Epithelial cell of proximal tubule (primary cell): ENCODE measurements at regions not wholly inside any gene's neighbourhood (a gene's known extent, or its start where the extent isn't known, plus 50 kb on each side); places are given as distances from the start of the nearest gene placed in this dataset.
A peak's percentile ranks its signal among the peaks of the same experiment; 100 is the strongest.

Experiments
- DNase-seq: peaks from one replicate; pipeline ENCODE4 v3.0.0-alpha.2; 2011; ENCODE audit warnings: low read depth
- H3K4me3 ChIP-seq: 2 replicates; pipeline ENCODE4 v1.5.1; 2011; ENCODE audit warnings: low read depth, mild to moderate bottlenecking, low read length
- CTCF ChIP-seq: conservative IDR thresholded peaks from 2 replicates; pipeline ENCODE4 v1.5.1; 2012; ENCODE audit warnings: low read depth, mild to moderate bottlenecking, low read length

GRCh38 chr6:167497428-167498056 is 172.7 kb downstream of the TTLL2 start:
- no peak for DNase-seq
- no peak for TF ChIP-seq CTCF
- H3K4me3 ChIP-seq: no peak overlapping the region

- no peak for DNase-seq
- TF ChIP-seq CTCF: no peak
- H3K4me3 ChIP-seq: no peak overlapping the region
Observed at GRCh38 chr6:167499161-167499660, 174.3 kb downstream of the TTLL2 start.

- TF ChIP-seq CTCF: no peak
- DNase-seq: no peak
- H3K4me3 ChIP-seq: no peak overlapping the region
Observed at GRCh38 chr6:167500961-167501360, 176.1 kb downstream of the TTLL2 start.

GRCh38 chr6:167501831-167502385 is 177.0 kb downstream of the TTLL2 start:
- peak; percentile 71 for TF ChIP-seq CTCF
- DNase-seq: no peak
- H3K4me3 ChIP-seq: no peak overlapping the region

GRCh38 chr6:167502471-167502870 is 177.6 kb downstream of the TTLL2 start:
- no peak for DNase-seq
- TF ChIP-seq CTCF: no peak
- no peak overlapping the region for H3K4me3 ChIP-seq

GRCh38 chr6:167504385-167504961 is 179.6 kb downstream of the TTLL2 start:
- no peak for DNase-seq
- H3K4me3 ChIP-seq: no peak overlapping the region

More at GRCh38 chr6:167504385-167504961, 179.6 kb downstream of the TTLL2 start:
- TF ChIP-seq CTCF: no peak
